ENCODE measurements at regions not wholly inside any gene's neighbourhood (a gene's known extent, or its start where the extent isn't known, plus 50 kb on each side); places are given as distances from the start of the nearest gene placed in this dataset.

- H3K27ac ChIP-seq (ENCODE audit: insufficient read length, low read depth, low read length): no peak overlapping the region
- Mint-ChIP-seq H3K36me3 (ENCODE audit: insufficient read depth in 1 of 3, low read depth in 3 of 3) (peaks cover 0 to 13% (median 5%) of the 10 kb centered on the region in 3 experiments; a peak in 5 of 7 replicates), H3K4me1 (peaks cover 12 to 14% of the 10 kb centered on the region in 2 experiments), H3K27ac (peak overlapping the region; percentile 15 to 83 (median 78); a peak in 5 of 7 replicates), H3K4me3 (no peak overlapping the region), H3K27me3 (ENCODE audit: low read depth) (no peaks in the 10 kb centered on the region), H3K9me3 (peaks cover 3 to 4% of the 10 kb centered on the region in 2 experiments)
- H2BK20ac ChIP-seq (ENCODE audit: low read depth, low read length, poor library complexity, severe bottlenecking): no peak overlapping the region
- no peaks in the 10 kb centered on the region for H3K79me1 ChIP-seq (ENCODE audit: insufficient read depth, low read depth, low read length, poor library complexity, severe bottlenecking)
- H2AK5ac ChIP-seq (ENCODE audit: insufficient read length, low read length): no peak overlapping the region
- H3K56ac ChIP-seq (ENCODE audit: insufficient read length, low read depth, low read length): no peak overlapping the region
- no peaks in the 10 kb centered on the region for H3K23me2 ChIP-seq (ENCODE audit: insufficient read length, low read depth, low read length, poor library complexity, severe bottlenecking)
- no peak overlapping the region for H3K4me2 ChIP-seq (ENCODE audit: insufficient read depth, insufficient read length, low read length)
- TF ChIP-seq CTCF (conservative IDR thresholded peaks at IDR 0.05): no peak
- H3K27me3 ChIP-seq (ENCODE audit: insufficient read depth, low read length): no peaks in the 10 kb centered on the region
- no peak overlapping the region for H3T11ph ChIP-seq (ENCODE audit: low read length)
- H2BK12ac ChIP-seq (ENCODE audit: insufficient read length, low read depth, low read length): no peak overlapping the region
- no peak overlapping the region for H3K9ac ChIP-seq (ENCODE audit: extremely low read depth, insufficient read length, low read length)
- no peak overlapping the region for H2BK120ac ChIP-seq (ENCODE audit: low read depth, low read length, poor library complexity, severe bottlenecking)
- H4K8ac ChIP-seq (replicated peaks; ENCODE audit: insufficient read length, low read depth, low read length): no peak overlapping the region
- H4K20me1 ChIP-seq (ENCODE audit: control insufficient read depth, insufficient read depth, insufficient read length): no peaks in the 10 kb centered on the region
- no peaks in the 10 kb centered on the region for H3K9me3 ChIP-seq (ENCODE audit: control insufficient read depth, low read depth, low read length)
- H2BK15ac ChIP-seq (ENCODE audit: low read depth, low read length): no peak overlapping the region
- H3K4me1 ChIP-seq (ENCODE audit: insufficient read depth, low read length): no peaks in the 10 kb centered on the region
- DNase-seq: no peak
- no peak overlapping the region for H4K5ac ChIP-seq (ENCODE audit: insufficient read length, low read depth, low read length)
- H3K23ac ChIP-seq (ENCODE audit: insufficient read length, low read depth, low read length): no peak overlapping the region
- WGBS (ENCODE audit: extremely low coverage, insufficient read length, low lambda C conversion rate): no CpG with 5 or more reads among the region's 1 CpG
- no peaks in the 10 kb centered on the region for H3K79me2 ChIP-seq (ENCODE audit: insufficient read depth, low read length)
- H4K91ac ChIP-seq (ENCODE audit: insufficient read length, low read depth, low read length): no peak overlapping the region
- H2AFZ ChIP-seq (ENCODE audit: low read length): no peak overlapping the region
- no peak overlapping the region for H3K14ac ChIP-seq (ENCODE audit: insufficient read depth, low read length)
- H3K4ac ChIP-seq (ENCODE audit: low read depth, low read length): no peak overlapping the region
- H2BK5ac ChIP-seq (ENCODE audit: insufficient read length, low read length): no peak overlapping the region
- H3K18ac ChIP-seq (ENCODE audit: insufficient read length, low read depth, low read length): no peak overlapping the region
Measured at GRCh38 chr5:85760519-85760918, 857.2 kb upstream of the COX7C start.

All from H9 (cell line).